Gastrocnemius medialis (tissue), 4 donors: ENCODE measurements at regions not wholly inside any gene's neighbourhood (a gene's known extent, or its start where the extent isn't known, plus 50 kb on each side); places are given as distances from the start of the nearest gene placed in this dataset.

ENCODE experiments used
- ATAC-seq, 2 donors: fragments of 150-250 bp; one replicate each; pipeline ENCODE4 v1.9.1; 2016
- DNase-seq, 2 donors: peaks; one replicate each; pipeline ENCODE4 v3.0.0-alpha.2; 2019
- H3K27ac ChIP-seq, 4 donors: fragments of 200-600 bp; sonication (generic); 1 replicate in 1 of 4; 2 replicates in 3 of 4; pipeline ENCODE4 v1.5.1; 2016 to 2018; ENCODE audit warnings: mild to moderate bottlenecking in 2 of 4, moderate library complexity in 1 of 4
- H3K27me3 ChIP-seq, 3 donors: fragments of 200-600 bp; sonication (generic) in 2 of 3; 1 replicate in 1 of 3; 2 replicates in 2 of 3; pipeline versions ENCODE4 v1.5.1 to v1.6.0; 2016 to 2019; ENCODE audit warnings: mild to moderate bottlenecking in 1 of 3, moderate library complexity in 1 of 3
- H3K36me3 ChIP-seq, 2 donors: fragments of 200-600 bp; sonication (generic) in 1 of 2; one replicate each; pipeline ENCODE4 v1.5.1; 2017 to 2018
- H3K4me1 ChIP-seq, 2 donors: fragments of 200-600 bp; sonication (generic) in 1 of 2; one replicate each; pipeline ENCODE4 v1.5.1; 2016 to 2017; ENCODE audit warnings: mild to moderate bottlenecking in 2 of 2
- H3K4me3 ChIP-seq, 4 donors: fragments of 200-600 bp; sonication (generic) in 3 of 4; 1 replicate in 1 of 4; 2 replicates in 3 of 4; pipeline ENCODE4 v1.5.1; 2016 to 2019; ENCODE audit warnings: mild to moderate bottlenecking in 2 of 4
- H3K9me3 ChIP-seq, 3 donors: fragments of 200-600 bp; sonication (generic) in 2 of 3; 1 replicate in 1 of 3; 2 replicates in 2 of 3; pipeline ENCODE4 v1.5.1; 2016 to 2019
- CTCF ChIP-seq, 5 experiments: fragments of 450-650 bp in 3 of 5; fragments of 200-600 bp in 2 of 5; sonication (generic) in 2 of 5; IDR thresholded peaks in 4 of 5; conservative IDR thresholded peaks in 1 of 5; 1 replicate in 4 of 5; 2 replicates in 1 of 5; pipeline ENCODE4 v1.5.1; 2016 to 2019; ENCODE audit warnings: antibody characterized with exemption in 5 of 5, mild to moderate bottlenecking in 3 of 5, moderate library complexity in 3 of 5
- POLR2A ChIP-seq, 2 donors: fragments of 450-650 bp; IDR thresholded peaks; one replicate each; pipeline ENCODE4 v1.6.1; 2017; ENCODE audit warnings: antibody characterized with exemption in 2 of 2, mild to moderate bottlenecking in 2 of 2, moderate library complexity in 2 of 2
- in situ Hi-C, 4 donors: fragments of 200-750 bp; cut with MboI; loops; one replicate each; pipeline versions ENCODE4 v1.15.0 to v1.8.0; 2017; ENCODE audit warnings: low sequenced_read_pairs in 4 of 4
- intact Hi-C: fragments of 100-400 bp; cut with DNase I; formaldehyde crosslinking; loops from one replicate; pipeline ENCODE4 v1.15.1; 2023; ENCODE audit warnings: low total_unique reads

DNA sequence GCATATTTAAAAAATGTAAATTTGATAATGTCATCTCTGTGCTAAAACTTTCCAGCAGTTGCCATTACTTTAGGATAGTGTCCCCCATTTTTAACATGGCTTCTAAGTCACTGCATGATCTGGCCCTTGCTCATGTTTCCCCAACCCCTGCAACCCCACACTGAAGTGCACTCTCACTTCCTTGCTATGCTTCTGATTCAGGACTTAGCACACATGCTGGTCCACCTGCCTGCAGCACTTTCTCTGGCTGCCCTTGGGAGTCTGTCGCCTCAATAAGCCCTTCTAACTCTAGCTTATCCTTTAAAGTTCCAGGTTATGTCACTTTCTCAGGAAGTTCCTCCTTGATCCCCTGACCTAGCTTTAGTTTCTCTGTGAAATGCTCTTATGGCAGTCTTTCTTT, 241.0 kb downstream of the POSTN start:
- Histone ChIP-seq H3K27ac (no peak overlapping the region), H3K36me3 (no peaks in the 10 kb centered on the region), H3K27me3 (no peaks in the 10 kb centered on the region), H3K4me1 (no peaks in the 10 kb centered on the region), H3K4me3 (no peak overlapping the region), H3K9me3 (no peaks in the 10 kb centered on the region)
- intact Hi-C loops = no loop called here
- in situ Hi-C loops = no loop called here
- DNase-seq (no peak), ATAC-seq (no peak)
- TF ChIP-seq CTCF (IDR thresholded peaks at IDR 0.05 in 4 of 5, conservative IDR thresholded peaks at IDR 0.05 in 1 of 5) = no peak
- no peak for TF ChIP-seq POLR2A (IDR thresholded peaks at IDR 0.05)

- in situ Hi-C loops (no loop called here), intact Hi-C loops (no loop called here)
- H3K36me3 ChIP-seq = no peaks in the 10 kb centered on the region
- ATAC-seq = no peak
- no peak overlapping the region for H3K4me3 ChIP-seq
- H3K9me3 ChIP-seq = no peaks in the 10 kb centered on the region
- DNase-seq = no peak
- no peak overlapping the region for H3K27ac ChIP-seq
- no peaks in the 10 kb centered on the region for H3K27me3 ChIP-seq
- no peaks in the 10 kb centered on the region for H3K4me1 ChIP-seq
- no peak for TF ChIP-seq POLR2A (IDR thresholded peaks at IDR 0.05)
- TF ChIP-seq CTCF (IDR thresholded peaks at IDR 0.05 in 4 of 5, conservative IDR thresholded peaks at IDR 0.05 in 1 of 5) = no peak
Observed at GRCh38 chr13:37353911-37354310, 244.7 kb downstream of the POSTN start.

DNA sequence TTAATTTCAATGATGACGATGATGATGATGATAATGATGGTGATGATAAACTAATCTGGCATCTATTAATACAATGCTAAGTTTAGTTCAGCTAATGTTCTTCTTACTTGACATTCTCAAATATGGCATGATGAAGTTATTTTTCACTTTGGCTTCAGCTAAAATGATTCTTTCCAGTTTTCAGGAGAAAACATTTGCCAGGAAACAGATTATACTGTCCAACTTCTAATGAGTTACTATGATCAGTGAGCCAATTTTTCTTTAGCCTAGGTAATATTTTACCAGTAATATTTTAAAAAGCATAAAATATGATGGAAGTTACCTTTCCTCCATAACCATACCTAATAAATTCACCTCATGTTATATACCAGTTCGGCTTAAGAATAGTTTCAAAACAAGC, 245.7 kb upstream of the CSNK1A1L start:
- TF ChIP-seq POLR2A (IDR thresholded peaks at IDR 0.05) (no peak), CTCF (IDR thresholded peaks at IDR 0.05 in 4 of 5, conservative IDR thresholded peaks at IDR 0.05 in 1 of 5) (no peak)
- no peaks in the 10 kb centered on the region for H3K27me3 ChIP-seq
- H3K36me3 ChIP-seq = no peaks in the 10 kb centered on the region
- H3K4me1 ChIP-seq = no peaks in the 10 kb centered on the region
- no peak for DNase-seq
- intact Hi-C loops = no loop called here
- H3K4me3 ChIP-seq = no peak overlapping the region
- in situ Hi-C loops = no loop called here
- no peaks in the 10 kb centered on the region for H3K9me3 ChIP-seq
- H3K27ac ChIP-seq = no peak overlapping the region
- no peak for ATAC-seq

GRCh38 chr13:37349916-37350315, 244.5 kb upstream of the CSNK1A1L start:
- in situ Hi-C loops (no loop called here), intact Hi-C loops (no loop called here)
- no peaks in the 10 kb centered on the region for H3K4me1 ChIP-seq
- DNase-seq (no peak), ATAC-seq (no peak)
- TF ChIP-seq CTCF (IDR thresholded peaks at IDR 0.05 in 4 of 5, conservative IDR thresholded peaks at IDR 0.05 in 1 of 5) (no peak), POLR2A (IDR thresholded peaks at IDR 0.05) (no peak)
- no peaks in the 10 kb centered on the region for H3K36me3 ChIP-seq
- no peaks in the 10 kb centered on the region for H3K9me3 ChIP-seq
- no peak overlapping the region for H3K4me3 ChIP-seq
- no peak overlapping the region for H3K27ac ChIP-seq
- no peaks in the 10 kb centered on the region for H3K27me3 ChIP-seq

- ATAC-seq = no peak
- no peak for DNase-seq
- intact Hi-C loops = no loop called here
- in situ Hi-C loops = no loop called here
- Histone ChIP-seq H3K9me3 (no peaks in the 10 kb centered on the region), H3K36me3 (no peaks in the 10 kb centered on the region), H3K4me3 (no peak overlapping the region), H3K27me3 (no peaks in the 10 kb centered on the region), H3K27ac (no peak overlapping the region), H3K4me1 (no peaks in the 10 kb centered on the region)
- TF ChIP-seq POLR2A (IDR thresholded peaks at IDR 0.05) (no peak), CTCF (IDR thresholded peaks at IDR 0.05 in 4 of 5, conservative IDR thresholded peaks at IDR 0.05 in 1 of 5) (no peak)
Observed at GRCh38 chr13:37348916-37349643, 243.6 kb upstream of the CSNK1A1L start.
